Mesenchymal stem cell (in vitro differentiated cells and primary cell): ENCODE measurements at regions not wholly inside any gene's neighbourhood (a gene's known extent, or its start where the extent isn't known, plus 50 kb on each side); places are given as distances from the start of the nearest gene placed in this dataset.

Experiments used
- DNase-seq: peaks from one replicate; pipeline ENCODE4 v3.0.0-alpha.2; 2013
- H2AFZ ChIP-seq: one replicate; pipeline ENCODE4 v1.6.1; 2013; ENCODE audit warnings: low read depth, mild to moderate bottlenecking, control low read depth, inconsistent platforms, low read length, moderate library complexity
- H2AK5ac ChIP-seq: 2 replicates; pipeline ENCODE4 v1.6.1; 2013; ENCODE audit warnings: low read length, moderate library complexity, mild to moderate bottlenecking, inconsistent platforms; ENCODE audit not compliant: severe bottlenecking
- H2BK120ac ChIP-seq: one replicate; pipeline ENCODE4 v1.6.1; 2013; ENCODE audit warnings: low read depth, mild to moderate bottlenecking, inconsistent platforms, low read length, moderate library complexity
- H2BK12ac ChIP-seq, 2 experiments: one replicate each; pipeline ENCODE4 v1.6.1; 2013; ENCODE audit warnings: inconsistent platforms in 2 of 2, low read length in 2 of 2, mild to moderate bottlenecking in 2 of 2, moderate library complexity in 2 of 2, control low read depth in 1 of 2
- H2BK15ac ChIP-seq: one replicate; pipeline ENCODE4 v1.6.1; 2013; ENCODE audit warnings: mild to moderate bottlenecking, low read depth, inconsistent platforms; ENCODE audit not compliant: poor library complexity, severe bottlenecking
- H2BK5ac ChIP-seq: 2 replicates; pipeline ENCODE4 v1.6.1; 2013; ENCODE audit warnings: low read depth, mild to moderate bottlenecking, low read length, control low read depth, inconsistent platforms; ENCODE audit not compliant: poor library complexity, severe bottlenecking
- H3K14ac ChIP-seq, 2 experiments: one replicate each; pipeline ENCODE4 v1.6.1; 2013; ENCODE audit warnings: inconsistent platforms in 2 of 2, low read length in 2 of 2, control low read depth in 1 of 2, mild to moderate bottlenecking in 1 of 2, moderate library complexity in 1 of 2
- H3K18ac ChIP-seq, 2 experiments: one replicate each; pipeline ENCODE4 v1.6.1; 2013; ENCODE audit warnings: inconsistent platforms in 2 of 2, low read length in 2 of 2, control low read depth in 1 of 2, low read depth in 1 of 2, mild to moderate bottlenecking in 1 of 2
- H3K23ac ChIP-seq, 2 experiments: one replicate each; pipeline ENCODE4 v1.6.1; 2013; ENCODE audit warnings: inconsistent platforms in 2 of 2, low read length in 2 of 2, mild to moderate bottlenecking in 2 of 2, moderate library complexity in 2 of 2, control low read depth in 1 of 2
- H3K27ac ChIP-seq: 2 replicates; pipeline ENCODE4 v1.5.1; 2013; ENCODE audit warnings: mild to moderate bottlenecking, moderate library complexity, low read length, control low read depth, inconsistent platforms; ENCODE audit not compliant: poor library complexity, severe bottlenecking
- H3K27me3 ChIP-seq, 2 experiments: 2 replicates each; pipeline versions ENCODE4 v1.6.1 to v1.7.0; 2013; ENCODE audit warnings: low read length in 2 of 2, mild to moderate bottlenecking in 2 of 2, moderate library complexity in 2 of 2, control low read depth in 1 of 2, inconsistent platforms in 1 of 2; ENCODE audit not compliant: control insufficient read depth in 1 of 2, insufficient read depth in 1 of 2
- H3K36me3 ChIP-seq, 2 experiments: 2 replicates each; pipeline versions ENCODE4 v1.6.1 to v1.7.0; 2013; ENCODE audit warnings: low read length in 2 of 2, control low read depth in 1 of 2, inconsistent platforms in 1 of 2, low read depth in 1 of 2, mild to moderate bottlenecking in 1 of 2; ENCODE audit not compliant: insufficient read depth in 2 of 2, control insufficient read depth in 1 of 2
- H3K4ac ChIP-seq, 2 experiments: one replicate each; pipeline ENCODE4 v1.6.1; 2013; ENCODE audit warnings: inconsistent platforms in 2 of 2, low read length in 2 of 2, mild to moderate bottlenecking in 2 of 2, moderate library complexity in 2 of 2, control low read depth in 1 of 2, low read depth in 1 of 2
- H3K4me1 ChIP-seq: 2 replicates; pipeline ENCODE4 v1.6.1; 2013; ENCODE audit warnings: low read depth, low read length, control low read depth; ENCODE audit not compliant: control insufficient read depth, insufficient read depth
- H3K4me2 ChIP-seq: 2 replicates; pipeline ENCODE4 v1.6.1; 2013; ENCODE audit warnings: low read length, mild to moderate bottlenecking, inconsistent platforms; ENCODE audit not compliant: poor library complexity, severe bottlenecking
- H3K4me3 ChIP-seq, 2 experiments: 2 replicates each; pipeline versions ENCODE4 v1.5.1 to v1.7.0; 2013; ENCODE audit warnings: low read length in 2 of 2, mild to moderate bottlenecking in 2 of 2, control low read depth in 1 of 2, low read depth in 1 of 2; ENCODE audit not compliant: insufficient read depth in 1 of 2
- H3K79me1 ChIP-seq: replicated peaks from 2 replicates; pipeline ENCODE4 v1.6.1; 2013; ENCODE audit warnings: mild to moderate bottlenecking, control low read depth, low read length, inconsistent platforms; ENCODE audit not compliant: poor library complexity, severe bottlenecking
- H3K9ac ChIP-seq: 2 replicates; pipeline ENCODE4 v1.7.0; 2013; ENCODE audit warnings: mild to moderate bottlenecking, low read length, moderate library complexity
- H3K9me3 ChIP-seq: 2 replicates; pipeline ENCODE4 v1.7.0; 2013; ENCODE audit warnings: mild to moderate bottlenecking, low read length; ENCODE audit not compliant: control insufficient read depth
- H4K8ac ChIP-seq: one replicate; pipeline ENCODE4 v1.6.1; 2013; ENCODE audit warnings: inconsistent platforms, mild to moderate bottlenecking, low read length, moderate library complexity
- H4K91ac ChIP-seq: one replicate; pipeline ENCODE4 v1.6.1; 2013; ENCODE audit warnings: mild to moderate bottlenecking, low read length, inconsistent platforms
- WGBS: methylation state at CpG from one replicate; pipeline ENCODE4 v1.1.7; 2013; ENCODE audit warnings: mixed read lengths; 5-methylcytosine and 5-hydroxymethylcytosine counted together

DNA sequence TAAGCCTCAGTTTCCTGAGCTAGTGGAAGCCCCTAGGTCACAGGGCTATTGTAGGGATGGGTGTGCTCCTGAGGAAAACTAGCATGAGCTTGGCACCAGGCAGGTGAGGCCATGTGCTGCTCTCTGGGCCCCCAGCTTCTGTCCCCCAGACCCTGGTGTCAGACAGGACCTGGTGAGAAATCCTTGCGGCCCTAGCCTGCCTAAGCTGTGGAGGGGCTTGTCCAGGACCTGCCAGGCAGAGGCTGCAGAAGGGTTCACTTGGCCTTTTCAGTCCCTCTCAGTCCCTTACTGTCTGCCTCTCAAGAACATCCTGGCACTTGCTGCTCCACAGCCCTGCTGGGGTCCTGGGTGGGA, 58.4 kb downstream of the ZFP36L2 start:
- peaks cover 32% of the 10 kb centered on the region for H3K4me1 ChIP-seq
- 89% methylated on average over 1 of the region's 1 CpG for WGBS
- peak overlapping the region; percentile 62 to 76 for H2BK12ac ChIP-seq
- peak overlapping the region in 1 of 2 experiments; percentile 66 for H3K4ac ChIP-seq
- H3K27ac ChIP-seq, result peak overlapping the region; percentile 59
- no peak for DNase-seq
- peak overlapping the region; percentile 81 for H2BK120ac ChIP-seq
- peak overlapping the region; percentile 69 to 89 for H3K18ac ChIP-seq
- peak overlapping the region; percentile 60 for H2AK5ac ChIP-seq
- no peak overlapping the region for H2AFZ ChIP-seq
- no peak overlapping the region for H3K14ac ChIP-seq
- H4K8ac ChIP-seq, result peak overlapping the region; percentile 87
- H3K36me3 ChIP-seq, result no peaks in the 10 kb centered on the region
- no peak overlapping the region for H3K4me3 ChIP-seq
- no peaks in the 10 kb centered on the region for H3K9me3 ChIP-seq
- H4K91ac ChIP-seq, result peak overlapping the region; percentile 60
- H2BK5ac ChIP-seq, result no peak overlapping the region
- H3K9ac ChIP-seq, result no peak overlapping the region
- no peak overlapping the region for H3K4me2 ChIP-seq
- no peaks in the 10 kb centered on the region for H3K79me1 ChIP-seq
- H3K27me3 ChIP-seq, result no peaks in the 10 kb centered on the region
- peak overlapping the region; percentile 92 for H2BK15ac ChIP-seq
- no peak overlapping the region for H3K23ac ChIP-seq

DNA sequence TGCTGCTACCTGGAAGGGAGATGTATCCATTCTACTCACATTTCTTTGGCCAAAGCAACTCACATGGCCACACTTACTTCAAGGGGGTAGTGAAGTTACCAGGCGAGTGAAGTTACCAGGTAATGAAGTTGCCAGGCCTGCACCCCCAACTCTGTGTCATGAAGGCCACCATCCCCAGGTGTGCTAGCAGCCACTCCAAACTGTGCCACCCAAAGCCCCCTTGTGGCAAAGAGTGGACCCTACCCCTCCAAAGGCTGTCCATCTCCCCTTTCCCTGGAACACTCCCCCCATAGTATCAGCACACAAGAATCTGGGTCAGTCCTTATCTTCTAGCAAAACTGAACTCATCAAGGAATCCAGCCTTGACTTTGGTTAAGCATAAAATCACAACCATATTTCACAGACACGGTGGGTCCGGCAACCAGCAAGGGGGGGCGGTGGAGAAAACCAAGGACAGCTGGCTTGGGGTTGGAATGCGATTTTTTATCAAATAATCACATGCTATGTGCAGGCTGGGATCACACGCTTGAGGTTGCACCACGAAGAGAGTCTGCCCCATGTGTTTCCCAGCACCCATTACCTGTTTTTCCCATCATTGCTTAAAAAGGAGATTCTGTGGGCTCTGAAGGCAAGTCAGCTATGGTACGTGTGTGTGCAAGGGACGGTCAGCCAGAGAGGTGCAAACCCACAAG, 60.9 kb downstream of the ZFP36L2 start:
- Histone ChIP-seq H3K4me3 (no peak overlapping the region), H2AFZ (no peak overlapping the region), H3K27ac (no peak overlapping the region), H3K4me1 (peaks cover 28% of the 10 kb centered on the region), H3K9me3 (no peaks in the 10 kb centered on the region), H3K14ac (no peak overlapping the region), H3K27me3 (no peaks in the 10 kb centered on the region), H2AK5ac (peak overlapping the region; percentile 2), H3K79me1 (no peaks in the 10 kb centered on the region), H4K91ac (no peak overlapping the region), H2BK12ac (peak overlapping the region in 1 of 2 experiments; percentile 63), H3K9ac (no peak overlapping the region), H2BK120ac (no peak overlapping the region), H3K18ac (peak overlapping the region in 1 of 2 experiments; percentile 11), H2BK15ac (no peak overlapping the region), H3K4ac (no peak overlapping the region), H2BK5ac (no peak overlapping the region), H3K36me3 (no peaks in the 10 kb centered on the region), H4K8ac (no peak overlapping the region), H3K23ac (no peak overlapping the region), H3K4me2 (no peak overlapping the region)
- DNase-seq, result no peak
- WGBS, result 95% methylated on average over 7 of the region's 9 CpGs

DNA sequence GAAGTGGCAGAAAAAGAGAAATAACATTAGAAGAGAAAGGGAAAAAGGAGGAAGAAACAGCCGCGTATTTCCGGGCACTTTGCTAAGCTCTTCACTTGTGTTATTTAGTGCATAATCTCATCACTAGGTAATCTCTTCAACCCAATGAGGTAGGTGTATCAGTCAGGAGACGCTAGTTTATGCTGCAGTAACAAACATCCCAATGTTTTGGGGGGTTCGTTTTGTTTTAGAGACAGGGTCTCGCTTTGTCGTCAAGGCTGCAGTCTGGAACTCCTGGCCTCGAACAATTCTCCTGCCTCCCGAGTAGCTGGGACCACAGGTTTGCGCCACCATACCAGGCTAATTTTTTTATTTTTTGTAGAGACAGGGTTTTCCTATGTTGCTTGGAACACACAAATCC, 61.7 kb downstream of the ZFP36L2 start:
- 100% methylated on average over 7 of the region's 10 CpGs for WGBS

DNA sequence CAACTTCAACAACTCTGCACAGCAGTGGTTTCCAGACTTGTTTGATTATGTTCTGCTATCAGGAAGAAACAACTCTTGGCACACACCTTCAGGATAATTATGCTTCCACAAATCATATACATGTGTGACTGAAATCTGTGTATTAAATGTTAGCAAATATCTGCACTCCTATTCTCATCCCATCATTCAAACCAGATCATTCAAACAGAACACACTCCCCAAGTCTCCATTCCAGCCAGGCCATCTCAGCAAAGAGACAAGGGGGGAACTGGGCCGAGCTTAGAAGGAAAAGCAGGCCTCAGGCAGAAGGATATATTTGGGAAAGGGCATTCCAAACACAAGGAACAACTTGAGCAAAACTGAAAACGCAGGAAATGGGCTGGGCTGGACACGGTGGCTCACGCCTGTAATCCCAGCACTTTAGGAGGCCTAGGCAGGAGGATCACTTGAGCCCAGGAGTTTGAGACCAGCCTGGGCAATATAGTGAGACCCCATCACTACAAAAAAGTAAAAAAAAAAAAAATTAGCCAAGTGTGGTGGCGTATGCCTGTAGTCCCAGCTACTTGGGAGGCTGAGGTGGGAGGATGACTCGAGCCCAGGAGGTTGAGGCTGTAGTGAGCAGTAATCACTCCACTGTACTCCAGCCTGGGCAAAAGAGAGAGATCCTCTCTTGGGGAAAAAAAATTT, 62.7 kb downstream of the ZFP36L2 start:
- Histone ChIP-seq H3K9me3 (no peaks in the 10 kb centered on the region), H3K27me3 (no peaks in the 10 kb centered on the region)
- 87% methylated on average over 6 of the region's 6 CpGs for WGBS

More for the DNA sequence above, 61.7 kb downstream of the ZFP36L2 start:
- H3K27me3 ChIP-seq, result no peaks in the 10 kb centered on the region
- no peak overlapping the region for H2BK15ac ChIP-seq
- no peak overlapping the region for H2AFZ ChIP-seq
- H4K8ac ChIP-seq, result no peak overlapping the region
- H3K23ac ChIP-seq, result no peak overlapping the region
- H3K36me3 ChIP-seq, result no peaks in the 10 kb centered on the region
- no peak overlapping the region for H4K91ac ChIP-seq
- H3K18ac ChIP-seq, result no peak overlapping the region
- H3K14ac ChIP-seq, result no peak overlapping the region
- H3K4me1 ChIP-seq, result peaks cover 28% of the 10 kb centered on the region
- no peak overlapping the region for H3K9ac ChIP-seq
- no peaks in the 10 kb centered on the region for H3K9me3 ChIP-seq
- H3K4ac ChIP-seq, result no peak overlapping the region
- no peak overlapping the region for H2BK5ac ChIP-seq
- H2BK12ac ChIP-seq, result no peak overlapping the region
- H3K4me2 ChIP-seq, result no peak overlapping the region
- no peak overlapping the region for H2BK120ac ChIP-seq
- no peaks in the 10 kb centered on the region for H3K79me1 ChIP-seq
- no peak overlapping the region for H2AK5ac ChIP-seq
- H3K4me3 ChIP-seq, result no peak overlapping the region
- DNase-seq, result no peak
- H3K27ac ChIP-seq, result no peak overlapping the region

More for the DNA sequence above, 62.7 kb downstream of the ZFP36L2 start:
- H3K4me3 ChIP-seq, result no peak overlapping the region
- no peak overlapping the region for H2BK5ac ChIP-seq
- no peak overlapping the region for H2BK120ac ChIP-seq
- no peaks in the 10 kb centered on the region for H3K36me3 ChIP-seq
- H2AK5ac ChIP-seq, result peak overlapping the region; percentile 61
- H3K27ac ChIP-seq, result no peak overlapping the region
- no peak overlapping the region for H3K4me2 ChIP-seq
- H3K9ac ChIP-seq, result no peak overlapping the region
- no peak overlapping the region for H2BK15ac ChIP-seq
- H4K8ac ChIP-seq, result no peak overlapping the region
- H3K23ac ChIP-seq, result no peak overlapping the region
- no peak overlapping the region for H3K18ac ChIP-seq
- peak overlapping the region in 1 of 2 experiments; percentile 6 for H2BK12ac ChIP-seq
- DNase-seq, result no peak
- no peaks in the 10 kb centered on the region for H3K79me1 ChIP-seq
- no peak overlapping the region for H4K91ac ChIP-seq
- no peak overlapping the region for H2AFZ ChIP-seq
- no peak overlapping the region for H3K4ac ChIP-seq
- H3K4me1 ChIP-seq, result peaks cover 24% of the 10 kb centered on the region
- no peak overlapping the region for H3K14ac ChIP-seq
